A673 (cell line): ENCODE measurements at regions not wholly inside any gene's neighbourhood (a gene's known extent, or its start where the extent isn't known, plus 50 kb on each side); places are given as distances from the start of the nearest gene placed in this dataset.

Source experiments
- EZH2 ChIP-seq: fragments of 200-600 bp; sonication (generic); IDR thresholded peaks from 2 replicates; pipeline ENCODE4 v1.6.1; 2017; ENCODE audit warnings: borderline replicate concordance, low read depth, mild to moderate bottlenecking, mixed read lengths, antibody characterized with exemption, low read length; ENCODE audit not compliant: poor library complexity, severe bottlenecking
- TF ChIP-seq, protein P1 (sequence below): fragments of 300-800, 200-600 bp; sonication (generic); conservative IDR thresholded peaks from 2 replicates; pipeline ENCODE4 v1.5.1; 2017; ENCODE audit warnings: low read depth, mild to moderate bottlenecking, antibody characterized with exemption, low read length, moderate library complexity, mixed read lengths

DNA sequence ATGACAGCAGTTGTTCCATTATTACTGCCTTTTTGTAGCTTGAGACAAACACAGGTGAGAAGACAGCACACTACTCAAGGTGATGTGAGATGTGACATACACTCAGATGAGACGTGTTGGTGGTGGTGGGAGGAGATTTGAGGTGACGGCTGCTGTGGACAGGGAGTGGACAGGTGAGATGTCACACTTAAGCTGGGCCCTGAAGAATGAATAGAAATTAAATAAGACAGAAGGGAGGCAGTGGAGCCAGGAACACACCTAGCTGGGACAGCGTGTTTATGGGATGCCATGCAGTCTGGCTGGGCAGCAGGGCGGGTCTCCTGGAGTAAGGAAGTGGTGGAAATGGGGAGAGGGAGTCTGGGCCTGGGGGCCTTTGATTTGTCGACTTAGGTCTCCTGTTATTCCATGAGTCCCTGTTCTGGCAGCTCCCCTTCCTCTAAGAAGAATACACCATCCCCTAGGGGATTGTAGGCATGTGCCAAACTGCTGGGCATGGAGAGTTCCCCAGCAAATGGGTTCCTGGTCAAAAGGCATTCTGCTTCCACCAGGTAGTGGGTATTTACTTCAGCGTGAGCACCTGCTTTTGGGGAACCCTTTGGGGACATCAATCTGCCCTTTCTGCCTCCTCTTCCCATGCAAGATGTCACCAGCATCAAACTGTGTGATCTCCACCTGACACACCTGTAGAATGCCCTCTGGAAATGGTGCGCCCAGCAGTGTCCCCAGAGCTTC is 71.2 kb upstream of the ESRRB start:
- TF ChIP-seq, protein P1, sequence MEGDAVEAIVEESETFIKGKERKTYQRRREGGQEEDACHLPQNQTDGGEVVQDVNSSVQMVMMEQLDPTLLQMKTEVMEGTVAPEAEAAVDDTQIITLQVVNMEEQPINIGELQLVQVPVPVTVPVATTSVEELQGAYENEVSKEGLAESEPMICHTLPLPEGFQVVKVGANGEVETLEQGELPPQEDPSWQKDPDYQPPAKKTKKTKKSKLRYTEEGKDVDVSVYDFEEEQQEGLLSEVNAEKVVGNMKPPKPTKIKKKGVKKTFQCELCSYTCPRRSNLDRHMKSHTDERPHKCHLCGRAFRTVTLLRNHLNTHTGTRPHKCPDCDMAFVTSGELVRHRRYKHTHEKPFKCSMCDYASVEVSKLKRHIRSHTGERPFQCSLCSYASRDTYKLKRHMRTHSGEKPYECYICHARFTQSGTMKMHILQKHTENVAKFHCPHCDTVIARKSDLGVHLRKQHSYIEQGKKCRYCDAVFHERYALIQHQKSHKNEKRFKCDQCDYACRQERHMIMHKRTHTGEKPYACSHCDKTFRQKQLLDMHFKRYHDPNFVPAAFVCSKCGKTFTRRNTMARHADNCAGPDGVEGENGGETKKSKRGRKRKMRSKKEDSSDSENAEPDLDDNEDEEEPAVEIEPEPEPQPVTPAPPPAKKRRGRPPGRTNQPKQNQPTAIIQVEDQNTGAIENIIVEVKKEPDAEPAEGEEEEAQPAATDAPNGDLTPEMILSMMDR: no peak
- no peak for TF ChIP-seq EZH2
